ENCODE measurements at regions not wholly inside any gene's neighbourhood (a gene's known extent, or its start where the extent isn't known, plus 50 kb on each side); places are given as distances from the start of the nearest gene placed in this dataset.

DNA sequence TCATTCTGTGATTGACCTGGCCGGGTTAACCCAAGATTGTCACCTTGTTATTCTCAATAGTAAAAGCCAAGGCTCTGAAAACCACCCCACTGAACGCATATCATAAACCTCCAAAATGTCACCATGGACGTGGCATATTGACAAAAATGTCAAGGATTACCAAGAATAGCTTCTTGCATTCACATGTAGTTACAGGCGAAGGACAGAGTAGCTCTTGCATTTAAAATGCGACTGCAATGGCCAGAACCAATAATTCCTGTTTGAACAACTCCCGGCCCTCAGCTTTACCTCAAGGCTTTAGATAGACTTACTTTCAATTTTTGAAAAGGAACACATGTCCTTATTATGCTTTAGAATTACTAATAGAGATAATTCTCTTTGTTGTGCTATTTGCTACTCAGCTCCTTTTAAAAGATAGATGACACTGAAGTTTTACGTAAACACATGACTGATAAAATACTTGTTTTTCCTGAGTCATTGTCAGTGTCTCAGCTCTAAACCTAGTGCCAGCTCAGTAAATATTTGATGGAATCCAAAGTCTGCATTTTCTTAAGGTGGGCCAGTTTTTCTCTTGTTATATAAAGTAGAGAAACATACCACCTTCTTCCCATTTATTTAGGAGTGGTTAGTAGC lies 66.3 kb downstream of the CLDN34 start:
- Histone ChIP-seq H3K27me3 (ENCODE audit: control insufficient read depth in 3 of 3, insufficient read depth in 3 of 3, low read length in 3 of 3) (no peaks in the 10 kb centered on the region), H3K27ac (ENCODE audit: low read depth, low read length) (no peak overlapping the region), H3K9ac (ENCODE audit: low read depth in 1 of 3, low read length in 3 of 3) (peak overlapping the region in 1 of 3 donors; percentile 9), H3K36me3 (ENCODE audit: control insufficient read depth in 3 of 3, insufficient read depth in 3 of 3, low read length in 3 of 3) (no peaks in the 10 kb centered on the region), H3K9me3 (ENCODE audit: control insufficient read depth in 3 of 3, low read length in 3 of 3) (no peaks in the 10 kb centered on the region), H3K4me1 (ENCODE audit: control insufficient read depth in 3 of 3, insufficient read depth in 3 of 3, low read length in 3 of 3) (peaks cover 3 to 20% (median 10%) of the 10 kb centered on the region in 3 donors), H3K4me3 (ENCODE audit: low read length in 3 of 3) (no peak overlapping the region)

GRCh38 chrX:10034740-10035260 lies 67.6 kb downstream of the CLDN34 start:
- peaks cover 3 to 20% (median 10%) of the 10 kb centered on the region in 3 donors for H3K4me1 ChIP-seq (ENCODE audit: control insufficient read depth in 3 of 3, insufficient read depth in 3 of 3, low read length in 3 of 3)
- no peak overlapping the region for H3K4me3 ChIP-seq (ENCODE audit: low read length in 3 of 3)
- H3K27ac ChIP-seq (ENCODE audit: low read depth, low read length), result no peak overlapping the region
- H3K27me3 ChIP-seq (ENCODE audit: control insufficient read depth in 3 of 3, insufficient read depth in 3 of 3, low read length in 3 of 3), result no peaks in the 10 kb centered on the region
- H3K36me3 ChIP-seq (ENCODE audit: control insufficient read depth in 3 of 3, insufficient read depth in 3 of 3, low read length in 3 of 3), result no peaks in the 10 kb centered on the region
- no peaks in the 10 kb centered on the region for H3K9me3 ChIP-seq (ENCODE audit: control insufficient read depth in 3 of 3, low read length in 3 of 3)
- no peak overlapping the region for H3K9ac ChIP-seq (ENCODE audit: low read depth in 1 of 3, low read length in 3 of 3)

DNA sequence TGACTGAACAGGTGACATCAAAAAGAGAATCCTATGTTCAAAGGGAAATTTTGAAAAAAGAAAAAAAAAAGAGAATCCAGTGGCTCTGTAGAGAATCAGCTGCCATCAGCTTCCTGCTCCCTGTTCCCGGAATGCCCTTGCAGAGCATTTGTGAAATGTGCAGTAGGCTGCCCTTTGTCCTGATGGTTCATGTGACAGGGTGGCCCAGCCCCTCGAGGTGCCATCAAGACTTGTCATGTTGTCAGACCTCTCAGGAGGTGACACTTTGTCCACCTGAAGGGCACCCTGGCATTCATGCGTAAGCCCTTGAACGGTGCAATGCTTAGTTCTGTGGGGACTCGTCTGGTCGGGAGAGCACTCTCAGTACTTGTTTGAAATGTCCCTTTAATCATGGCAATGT lies 71.4 kb downstream of the CLDN34 start:
- H3K9ac ChIP-seq (ENCODE audit: low read depth in 1 of 3, low read length in 3 of 3), result no peak overlapping the region
- peaks cover 3 to 10% (median 4%) of the 10 kb centered on the region in 3 donors for H3K4me1 ChIP-seq (ENCODE audit: control insufficient read depth in 3 of 3, insufficient read depth in 3 of 3, low read length in 3 of 3)
- no peaks in the 10 kb centered on the region for H3K27me3 ChIP-seq (ENCODE audit: control insufficient read depth in 3 of 3, insufficient read depth in 3 of 3, low read length in 3 of 3)
- no peak overlapping the region for H3K27ac ChIP-seq (ENCODE audit: low read depth, low read length)
- no peak overlapping the region for H3K4me3 ChIP-seq (ENCODE audit: low read length in 3 of 3)
- H3K9me3 ChIP-seq (ENCODE audit: control insufficient read depth in 3 of 3, low read length in 3 of 3), result no peaks in the 10 kb centered on the region
- H3K36me3 ChIP-seq (ENCODE audit: control insufficient read depth in 3 of 3, insufficient read depth in 3 of 3, low read length in 3 of 3), result no peaks in the 10 kb centered on the region

DNA sequence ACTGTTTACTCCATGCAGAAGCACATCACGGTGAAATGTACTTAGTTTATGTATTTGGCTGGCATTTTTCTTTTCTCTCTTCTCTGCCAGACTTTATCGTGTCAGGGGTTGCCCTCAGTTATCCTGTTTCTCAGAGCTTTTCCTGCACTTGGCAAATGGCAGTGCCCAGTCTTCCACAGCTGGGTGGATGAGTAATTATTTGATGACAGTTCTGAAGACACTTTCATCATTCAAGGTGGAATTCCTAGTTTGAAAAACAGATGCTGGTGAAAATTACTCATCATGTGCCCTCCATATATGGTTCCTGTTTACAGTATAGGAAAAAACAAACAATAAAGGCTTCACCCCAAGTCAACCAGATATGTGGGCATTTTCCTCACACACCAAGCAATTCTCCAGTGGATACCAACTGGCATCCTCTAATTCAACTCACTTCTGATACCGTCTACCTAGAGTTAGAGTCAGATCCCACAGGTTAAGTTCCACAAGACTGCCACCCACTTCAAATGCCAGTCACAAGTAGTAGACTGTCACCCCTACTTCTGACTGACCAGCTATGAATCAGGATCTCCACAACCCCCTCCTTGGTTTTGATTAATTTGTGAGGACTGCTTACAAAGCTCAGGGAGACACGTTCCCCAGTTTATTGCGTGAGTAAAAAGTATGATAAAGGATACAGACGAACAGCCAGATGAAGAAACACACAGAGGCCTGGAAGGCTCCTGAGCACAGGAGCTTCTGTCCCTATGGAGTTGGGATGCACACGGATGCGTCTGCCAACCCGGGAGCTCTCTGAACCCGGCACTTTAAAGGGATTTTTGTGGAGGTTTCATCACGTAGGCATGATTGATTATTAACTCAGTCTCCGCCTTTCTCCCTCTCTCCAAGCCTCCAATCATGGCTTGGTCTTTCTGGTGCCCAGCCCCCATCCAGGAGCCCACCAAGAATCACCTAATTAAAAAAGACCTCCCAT lies 72.9 kb downstream of the CLDN34 start:
- H3K27ac ChIP-seq (ENCODE audit: low read depth, low read length), result no peak overlapping the region
- no peak overlapping the region for H3K4me3 ChIP-seq (ENCODE audit: low read length in 3 of 3)
- no peaks in the 10 kb centered on the region for H3K9me3 ChIP-seq (ENCODE audit: control insufficient read depth in 3 of 3, low read length in 3 of 3)
- no peaks in the 10 kb centered on the region for H3K36me3 ChIP-seq (ENCODE audit: control insufficient read depth in 3 of 3, insufficient read depth in 3 of 3, low read length in 3 of 3)
- peaks cover 3 to 5% (median 4%) of the 10 kb centered on the region in 3 donors for H3K4me1 ChIP-seq (ENCODE audit: control insufficient read depth in 3 of 3, insufficient read depth in 3 of 3, low read length in 3 of 3)
- no peak overlapping the region for H3K9ac ChIP-seq (ENCODE audit: low read depth in 1 of 3, low read length in 3 of 3)
- H3K27me3 ChIP-seq (ENCODE audit: control insufficient read depth in 3 of 3, insufficient read depth in 3 of 3, low read length in 3 of 3), result no peaks in the 10 kb centered on the region

DNA sequence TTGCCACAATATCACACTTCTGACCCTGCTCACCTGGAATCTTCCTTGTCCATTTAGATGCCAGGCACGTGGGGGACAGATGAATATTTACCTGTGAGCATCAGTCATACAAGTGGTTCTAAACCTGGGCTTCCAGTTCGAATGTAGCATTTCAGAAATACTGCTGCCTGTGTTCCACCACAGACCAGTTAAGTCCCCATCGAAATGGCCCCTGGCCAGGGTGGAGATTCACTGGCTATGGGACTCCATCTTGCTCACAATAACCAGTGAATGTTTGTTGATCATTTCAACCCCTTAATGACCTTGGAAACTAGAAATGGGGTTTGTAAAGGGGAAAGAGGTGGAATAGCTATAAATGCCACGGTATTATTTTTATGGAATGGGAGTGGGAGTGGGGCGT lies 73.8 kb downstream of the CLDN34 start:
- Histone ChIP-seq H3K4me1 (ENCODE audit: control insufficient read depth in 3 of 3, insufficient read depth in 3 of 3, low read length in 3 of 3) (peaks cover 10 to 12% (median 11%) of the 10 kb centered on the region in 3 donors), H3K27ac (ENCODE audit: low read depth, low read length) (no peak overlapping the region), H3K9me3 (ENCODE audit: control insufficient read depth in 3 of 3, low read length in 3 of 3) (no peaks in the 10 kb centered on the region), H3K4me3 (ENCODE audit: low read length in 3 of 3) (no peak overlapping the region), H3K27me3 (ENCODE audit: control insufficient read depth in 3 of 3, insufficient read depth in 3 of 3, low read length in 3 of 3) (no peaks in the 10 kb centered on the region), H3K9ac (ENCODE audit: low read depth in 1 of 3, low read length in 3 of 3) (no peak overlapping the region), H3K36me3 (ENCODE audit: control insufficient read depth in 3 of 3, insufficient read depth in 3 of 3, low read length in 3 of 3) (no peaks in the 10 kb centered on the region)

DNA sequence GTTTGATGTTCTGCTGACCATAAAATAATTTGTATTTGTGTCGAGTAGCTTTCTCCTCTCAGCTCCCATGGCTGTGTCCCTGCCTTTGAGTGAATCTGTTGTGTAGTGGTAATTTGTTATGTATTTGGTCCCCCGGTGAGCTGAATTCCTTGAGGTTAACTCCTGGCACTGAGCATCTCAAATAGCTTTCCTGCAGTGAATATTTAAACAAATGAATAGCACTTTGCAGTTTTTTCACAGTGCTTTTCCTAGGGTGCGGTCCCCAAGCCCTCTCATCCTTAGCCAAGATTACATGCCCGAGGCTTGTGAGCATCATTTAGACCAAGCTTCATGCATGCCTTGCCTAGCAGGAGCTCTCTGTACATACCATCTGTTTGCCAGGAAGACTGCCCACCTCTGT lies 74.2 kb downstream of the CLDN34 start:
- Histone ChIP-seq H3K27ac (ENCODE audit: low read depth, low read length) (no peak overlapping the region), H3K27me3 (ENCODE audit: control insufficient read depth in 3 of 3, insufficient read depth in 3 of 3, low read length in 3 of 3) (no peaks in the 10 kb centered on the region), H3K4me3 (ENCODE audit: low read length in 3 of 3) (no peak overlapping the region), H3K9ac (ENCODE audit: low read depth in 1 of 3, low read length in 3 of 3) (no peak overlapping the region), H3K36me3 (ENCODE audit: control insufficient read depth in 3 of 3, insufficient read depth in 3 of 3, low read length in 3 of 3) (no peaks in the 10 kb centered on the region), H3K9me3 (ENCODE audit: control insufficient read depth in 3 of 3, low read length in 3 of 3) (no peaks in the 10 kb centered on the region), H3K4me1 (ENCODE audit: control insufficient read depth in 3 of 3, insufficient read depth in 3 of 3, low read length in 3 of 3) (peaks cover 11 to 13% (median 11%) of the 10 kb centered on the region in 3 donors)

- Histone ChIP-seq H3K9ac (ENCODE audit: low read depth in 1 of 3, low read length in 3 of 3) (no peak overlapping the region), H3K4me3 (ENCODE audit: low read length in 3 of 3) (no peak overlapping the region), H3K4me1 (ENCODE audit: control insufficient read depth in 3 of 3, insufficient read depth in 3 of 3, low read length in 3 of 3) (peaks cover 11 to 16% (median 11%) of the 10 kb centered on the region in 3 donors), H3K27me3 (ENCODE audit: control insufficient read depth in 3 of 3, insufficient read depth in 3 of 3, low read length in 3 of 3) (no peaks in the 10 kb centered on the region), H3K27ac (ENCODE audit: low read depth, low read length) (no peak overlapping the region), H3K9me3 (ENCODE audit: control insufficient read depth in 3 of 3, low read length in 3 of 3) (no peaks in the 10 kb centered on the region), H3K36me3 (ENCODE audit: control insufficient read depth in 3 of 3, insufficient read depth in 3 of 3, low read length in 3 of 3) (no peaks in the 10 kb centered on the region)
These were observed 74.9 kb downstream of the CLDN34 start for GRCh38 chrX:10042055-10042454.

- Histone ChIP-seq H3K36me3 (ENCODE audit: control insufficient read depth in 3 of 3, insufficient read depth in 3 of 3, low read length in 3 of 3) (no peaks in the 10 kb centered on the region), H3K4me3 (ENCODE audit: low read length in 3 of 3) (no peak overlapping the region), H3K27me3 (ENCODE audit: control insufficient read depth in 3 of 3, insufficient read depth in 3 of 3, low read length in 3 of 3) (no peaks in the 10 kb centered on the region), H3K4me1 (ENCODE audit: control insufficient read depth in 3 of 3, insufficient read depth in 3 of 3, low read length in 3 of 3) (peaks cover 16 to 22% (median 17%) of the 10 kb centered on the region in 3 donors), H3K9ac (ENCODE audit: low read depth in 1 of 3, low read length in 3 of 3) (no peak overlapping the region), H3K27ac (ENCODE audit: low read depth, low read length) (no peak overlapping the region), H3K9me3 (ENCODE audit: control insufficient read depth in 3 of 3, low read length in 3 of 3) (no peaks in the 10 kb centered on the region)
These were observed 76.2 kb downstream of the CLDN34 start for GRCh38 chrX:10043386-10043785.

- no peaks in the 10 kb centered on the region for H3K27me3 ChIP-seq (ENCODE audit: control insufficient read depth in 3 of 3, insufficient read depth in 3 of 3, low read length in 3 of 3)
- no peak overlapping the region for H3K9ac ChIP-seq (ENCODE audit: low read depth in 1 of 3, low read length in 3 of 3)
- H3K9me3 ChIP-seq (ENCODE audit: control insufficient read depth in 3 of 3, low read length in 3 of 3), result peaks cover 0 to 1% (median 0%) of the 10 kb centered on the region in 3 donors
- H3K36me3 ChIP-seq (ENCODE audit: control insufficient read depth in 3 of 3, insufficient read depth in 3 of 3, low read length in 3 of 3), result no peaks in the 10 kb centered on the region
- peaks cover 20 to 27% (median 21%) of the 10 kb centered on the region in 3 donors for H3K4me1 ChIP-seq (ENCODE audit: control insufficient read depth in 3 of 3, insufficient read depth in 3 of 3, low read length in 3 of 3)
- no peak overlapping the region for H3K27ac ChIP-seq (ENCODE audit: low read depth, low read length)
- H3K4me3 ChIP-seq (ENCODE audit: low read length in 3 of 3), result no peak overlapping the region
These were observed 76.9 kb downstream of the CLDN34 start for GRCh38 chrX:10044021-10044420.
